GM19452 (cell line): ENCODE measurements at regions not wholly inside any gene's neighbourhood (a gene's known extent, or its start where the extent isn't known, plus 50 kb on each side); places are given as distances from the start of the nearest gene placed in this dataset.

Source experiments
- ATAC-seq: cut with Tn5 transposase; IDR thresholded peaks from one replicate; pipeline ENCODE4 v1.9.1; 2021; ENCODE audit not compliant: unreplicated experiment

GRCh38 chr13:107291875-107292274, 723.9 kb upstream of the ARGLU1 start:
- ATAC-seq = no peak

- ATAC-seq = no peak
Measured at GRCh38 chr13:107289540-107289939, 721.6 kb upstream of the ARGLU1 start.

GRCh38 chr13:107284173-107284572, 716.2 kb upstream of the ARGLU1 start:
- ATAC-seq = no peak

- ATAC-seq = no peak
Measured at GRCh38 chr13:107277911-107278310, 710.0 kb upstream of the ARGLU1 start.

- ATAC-seq = no peak
Measured at GRCh38 chr13:107276936-107277335, 709.0 kb upstream of the ARGLU1 start.

- no peak for ATAC-seq
Measured at GRCh38 chr13:107275945-107276614, 708.1 kb upstream of the ARGLU1 start.

GRCh38 chr13:107275312-107275711, 707.4 kb upstream of the ARGLU1 start:
- ATAC-seq = no peak

GRCh38 chr13:107271227-107271626, 703.3 kb upstream of the ARGLU1 start:
- ATAC-seq = no peak

- no peak for ATAC-seq
Measured at GRCh38 chr13:107266657-107267056, 698.7 kb upstream of the ARGLU1 start.

- no peak for ATAC-seq
Measured at GRCh38 chr13:107258599-107259187, 690.8 kb upstream of the ARGLU1 start.

- ATAC-seq = no peak
Measured at GRCh38 chr13:107254392-107254791, 686.5 kb upstream of the ARGLU1 start.

- no peak for ATAC-seq
Measured at GRCh38 chr13:107252428-107252827, 684.5 kb upstream of the ARGLU1 start.

- ATAC-seq = no peak
Measured at GRCh38 chr13:107252021-107252420, 684.1 kb upstream of the ARGLU1 start.

GRCh38 chr13:107251341-107251740, 683.4 kb upstream of the ARGLU1 start:
- ATAC-seq = no peak

GRCh38 chr13:107250628-107251027, 682.7 kb upstream of the ARGLU1 start:
- no peak for ATAC-seq

GRCh38 chr13:107244241-107244640, 676.3 kb upstream of the ARGLU1 start:
- ATAC-seq = no peak

- no peak for ATAC-seq
Measured at GRCh38 chr13:107242138-107242537, 674.2 kb upstream of the ARGLU1 start.

GRCh38 chr13:107241381-107241780, 673.4 kb upstream of the ARGLU1 start:
- ATAC-seq = no peak

GRCh38 chr13:107239213-107239612, 671.3 kb upstream of the ARGLU1 start:
- no peak for ATAC-seq

GRCh38 chr13:107238262-107238981, 670.5 kb upstream of the ARGLU1 start:
- no peak for ATAC-seq

- no peak for ATAC-seq
Measured at GRCh38 chr13:107234319-107235073, 666.6 kb upstream of the ARGLU1 start.

- ATAC-seq = no peak
Measured at GRCh38 chr13:107233541-107233940, 665.6 kb upstream of the ARGLU1 start.
